GM13977 (cell line): ENCODE measurements at regions not wholly inside any gene's neighbourhood (a gene's known extent, or its start where the extent isn't known, plus 50 kb on each side); places are given as distances from the start of the nearest gene placed in this dataset.

ENCODE experiments used
- DNase-seq: peaks from one replicate; pipeline ENCODE4 v3.0.0; 2012; ENCODE audit warnings: low spot score
- CTCF ChIP-seq: IDR thresholded peaks from 2 replicates; pipeline ENCODE4 v1.5.1; 2012; ENCODE audit warnings: mild to moderate bottlenecking, control low read depth; ENCODE audit not compliant: insufficient read depth; ENCODE audit errors: extremely low read depth, missing control alignments
- in situ Hi-C: fragments of 300-500 bp; cut with MboI; formaldehyde crosslinking; loops from one replicate; pipeline ENCODE4 v1.12.0; 2022; ENCODE audit warnings: low sequenced_read_pairs, low pct_unique_long_range_greater_than_20kb, mixed read lengths, inconsistent platforms; ENCODE audit not compliant: unreplicated experiment

- in situ Hi-C loops, result no loop called here
- no peak for TF ChIP-seq CTCF
- DNase-seq, result no peak
These were observed 907.9 kb downstream of the VRK1 start for GRCh38 chr14:97705107-97705506.

DNA sequence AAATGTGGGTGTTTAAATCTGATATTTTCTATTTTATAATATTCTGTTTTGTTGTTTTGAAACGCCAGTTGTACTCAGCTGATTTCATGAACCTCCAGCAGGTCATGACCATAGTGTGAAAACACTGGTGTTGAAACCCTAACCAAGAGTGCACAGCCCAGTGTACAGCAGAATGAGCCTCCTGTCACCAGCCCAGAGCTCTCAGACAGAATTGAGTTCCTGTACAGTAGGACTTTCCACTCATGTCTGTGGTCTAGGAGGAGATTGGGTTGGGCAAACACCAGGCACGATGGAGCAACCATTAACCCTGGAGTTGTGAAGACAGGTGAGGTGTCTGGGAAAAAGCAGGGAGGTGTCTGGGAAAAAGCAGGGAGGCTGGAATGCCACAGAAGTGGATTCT, 908.8 kb downstream of the VRK1 start:
- in situ Hi-C loops, result no loop called here
- no peak for TF ChIP-seq CTCF
- no peak for DNase-seq

DNA sequence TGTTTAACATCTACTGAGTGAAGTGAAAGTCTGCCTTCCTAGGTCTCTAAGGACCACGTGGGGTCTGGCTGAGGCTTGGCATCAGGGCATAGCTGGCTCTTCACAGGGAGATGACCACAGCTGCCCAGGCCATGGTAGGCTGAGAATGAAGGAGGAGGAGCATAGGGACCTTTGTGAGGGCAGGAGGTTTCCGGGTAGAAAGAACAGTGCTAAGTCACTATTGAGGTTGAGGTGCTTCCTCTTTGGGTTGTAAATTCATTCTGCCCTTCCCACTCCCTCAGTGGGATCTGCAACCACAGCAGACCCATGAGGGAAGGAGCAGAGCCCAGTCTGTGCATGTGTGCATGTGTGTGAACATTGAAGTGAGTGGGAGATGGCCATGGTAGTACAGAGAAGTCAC, 909.6 kb downstream of the VRK1 start:
- in situ Hi-C loops, result no loop called here

GRCh38 chr14:97707603-97708002, 910.4 kb downstream of the VRK1 start:
- TF ChIP-seq CTCF, result no peak
- in situ Hi-C loops, result no loop called here
- no peak for DNase-seq

More for the DNA sequence above, 909.6 kb downstream of the VRK1 start:
- TF ChIP-seq CTCF, result no peak
- no peak for DNase-seq

- in situ Hi-C loops, result no loop called here
- DNase-seq, result no peak
- TF ChIP-seq CTCF, result no peak
These were observed 912.4 kb downstream of the VRK1 start for GRCh38 chr14:97709552-97709951.

DNA sequence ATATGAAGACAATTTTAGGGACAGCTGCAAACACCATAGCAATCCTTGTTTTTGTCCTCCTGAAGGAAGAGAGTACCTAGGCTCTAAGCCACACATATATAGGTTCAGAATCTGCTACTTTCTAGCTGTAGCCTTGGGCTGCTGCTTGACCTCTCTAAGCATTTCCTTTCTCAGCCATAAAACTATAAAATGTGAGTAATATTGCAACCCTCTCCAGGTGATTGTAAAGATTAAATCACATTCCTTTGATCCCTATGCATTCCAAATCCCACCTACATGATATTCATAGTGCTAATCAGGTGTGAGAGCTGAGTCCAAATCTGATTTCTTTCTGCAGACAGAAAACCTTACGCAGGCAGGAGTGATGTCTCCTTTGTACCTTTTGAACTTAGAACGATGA, 913.5 kb downstream of the VRK1 start:
- TF ChIP-seq CTCF, result no peak
- DNase-seq, result no peak
- in situ Hi-C loops, result no loop called here

DNA sequence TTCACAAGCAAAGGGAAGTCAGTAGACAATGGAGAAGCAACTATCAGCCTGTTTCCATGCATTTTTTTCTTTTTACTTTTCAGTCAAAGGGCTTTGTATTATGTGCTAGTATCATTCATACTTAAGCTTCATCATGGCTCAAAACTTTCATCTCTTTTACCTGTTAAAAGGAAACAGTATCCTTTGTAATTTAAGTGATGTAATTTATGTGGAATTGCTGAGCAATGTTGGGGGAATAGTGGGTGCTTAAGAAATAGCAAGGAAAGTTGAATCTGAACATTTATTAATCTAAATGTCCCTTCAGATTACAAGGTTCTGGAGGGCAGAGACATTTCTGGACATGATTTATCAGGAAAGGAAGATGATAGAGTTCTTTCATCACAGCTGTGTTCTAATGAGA, 915.3 kb downstream of the VRK1 start:
- TF ChIP-seq CTCF, result no peak
- in situ Hi-C loops, result no loop called here
- DNase-seq, result no peak
